Stimulated activated naive B cell treated with anti-CD40 and anti-IgM and Interleukin-4, amounts not matched to agents 10 μg/mL and 1 μg/mL and 100 μg/mL, for 72 hours (primary cell): ENCODE measurements at regions not wholly inside any gene's neighbourhood (a gene's known extent, or its start where the extent isn't known, plus 50 kb on each side); places are given as distances from the start of the nearest gene placed in this dataset.
"Not testable (repeated sequence)": the region's sequence is repeated elsewhere in the genome, so short reads cannot be mapped to it uniquely, and the experiment has no call there.

Source experiments
- ATAC-seq, 2 donors: fragments of 150-1000 bp; cut with Tn5 transposase; replicated peaks; 2 replicates each; pipeline ENCODE4 v1.10.0; 2021; ENCODE audit warnings: moderate library complexity in 1 of 2
- DNase-seq: peaks from one replicate; pipeline ENCODE4 v3.0.0; 2021
- H3K27ac Mint-ChIP-seq: one replicate; pipeline ENCODE4 v1.8.0; 2022; ENCODE audit warnings: mild to moderate bottlenecking, mixed read lengths
- H3K27me3 Mint-ChIP-seq, 2 donors: one replicate each; pipeline ENCODE4 v1.8.0; 2022; ENCODE audit warnings: mixed read lengths in 2 of 2
- H3K36me3 Mint-ChIP-seq, 2 donors: one replicate each; pipeline ENCODE4 v1.8.0; 2022; ENCODE audit warnings: mixed read lengths in 2 of 2, mild to moderate bottlenecking in 1 of 2
- H3K4me1 Mint-ChIP-seq, 2 donors: one replicate each; pipeline ENCODE4 v1.8.0; 2022; ENCODE audit warnings: mixed read lengths in 2 of 2, mild to moderate bottlenecking in 1 of 2
- H3K4me3 Mint-ChIP-seq, 2 donors: one replicate each; pipeline ENCODE4 v1.8.0; 2022; ENCODE audit warnings: mild to moderate bottlenecking in 2 of 2, mixed read lengths in 2 of 2, moderate library complexity in 1 of 2
- H3K9me3 Mint-ChIP-seq, 2 donors: one replicate each; pipeline ENCODE4 v1.8.0; 2022; ENCODE audit warnings: mixed read lengths in 2 of 2, mild to moderate bottlenecking in 1 of 2

GRCh38 chr6:82775361-82775760, 290.3 kb downstream of the UBE3D start:
- ATAC-seq: no peak
- H3K27ac Mint-ChIP-seq: no peak overlapping the region
- no peaks in the 10 kb centered on the region for H3K27me3 Mint-ChIP-seq
- no peaks in the 10 kb centered on the region for H3K9me3 Mint-ChIP-seq
- DNase-seq: no peak
- H3K4me3 Mint-ChIP-seq: no peak overlapping the region
- no peaks in the 10 kb centered on the region for H3K4me1 Mint-ChIP-seq
- H3K36me3 Mint-ChIP-seq: no peaks in the 10 kb centered on the region

- H3K27me3 Mint-ChIP-seq: no peaks in the 10 kb centered on the region
- no peak for ATAC-seq
Observed at GRCh38 chr6:82775981-82776380, 289.7 kb downstream of the UBE3D start.

GRCh38 chr6:82779041-82779440, 286.6 kb downstream of the UBE3D start:
- no peak overlapping the region for H3K4me3 Mint-ChIP-seq
- DNase-seq: no peak
- H3K4me1 Mint-ChIP-seq: no peaks in the 10 kb centered on the region

More at GRCh38 chr6:82775981-82776380, 289.7 kb downstream of the UBE3D start:
- no peak for DNase-seq
- no peaks in the 10 kb centered on the region for H3K4me1 Mint-ChIP-seq
- no peaks in the 10 kb centered on the region for H3K36me3 Mint-ChIP-seq
- H3K4me3 Mint-ChIP-seq: no peak overlapping the region
- no peak overlapping the region for H3K27ac Mint-ChIP-seq
- H3K9me3 Mint-ChIP-seq: no peaks in the 10 kb centered on the region

GRCh38 chr6:82780334-82780733, 285.3 kb downstream of the UBE3D start:
- no peaks in the 10 kb centered on the region for H3K4me1 Mint-ChIP-seq
- H3K27ac Mint-ChIP-seq: no peak overlapping the region
- no peaks in the 10 kb centered on the region for H3K27me3 Mint-ChIP-seq
- DNase-seq: no peak
- H3K4me3 Mint-ChIP-seq: no peak overlapping the region
- H3K9me3 Mint-ChIP-seq: no peaks in the 10 kb centered on the region
- ATAC-seq: no peak
- H3K36me3 Mint-ChIP-seq: no peaks in the 10 kb centered on the region

More at GRCh38 chr6:82779041-82779440, 286.6 kb downstream of the UBE3D start:
- no peak for ATAC-seq
- H3K36me3 Mint-ChIP-seq: no peaks in the 10 kb centered on the region
- H3K9me3 Mint-ChIP-seq: no peaks in the 10 kb centered on the region
- no peaks in the 10 kb centered on the region for H3K27me3 Mint-ChIP-seq
- no peak overlapping the region for H3K27ac Mint-ChIP-seq

- H3K9me3 Mint-ChIP-seq: no peaks in the 10 kb centered on the region
- H3K36me3 Mint-ChIP-seq: no peaks in the 10 kb centered on the region
- no peak overlapping the region for H3K27ac Mint-ChIP-seq
- DNase-seq: no peak
- no peak overlapping the region for H3K4me3 Mint-ChIP-seq
- H3K4me1 Mint-ChIP-seq: no peaks in the 10 kb centered on the region
- no peak for ATAC-seq
- no peaks in the 10 kb centered on the region for H3K27me3 Mint-ChIP-seq
Observed at GRCh38 chr6:82781620-82782204, 283.9 kb downstream of the UBE3D start.

GRCh38 chr6:82783587-82784236, 281.9 kb downstream of the UBE3D start:
- no peaks in the 10 kb centered on the region for H3K27me3 Mint-ChIP-seq
- H3K9me3 Mint-ChIP-seq: no peaks in the 10 kb centered on the region
- no peaks in the 10 kb centered on the region for H3K36me3 Mint-ChIP-seq
- H3K27ac Mint-ChIP-seq: no peak overlapping the region
- H3K4me3 Mint-ChIP-seq: no peak overlapping the region
- ATAC-seq (no peak), DNase-seq (no peak)
- H3K4me1 Mint-ChIP-seq: no peaks in the 10 kb centered on the region

- Mint-ChIP-seq H3K4me3 (no peak overlapping the region), H3K27me3 (no peaks in the 10 kb centered on the region), H3K4me1 (no peaks in the 10 kb centered on the region), H3K9me3 (peaks cover 0 to 3% of the 10 kb centered on the region in 2 donors), H3K36me3 (no peaks in the 10 kb centered on the region), H3K27ac (no peak overlapping the region)
- DNase-seq: no peak
- no peak for ATAC-seq
Observed at GRCh38 chr6:82785206-82785605, 280.4 kb downstream of the UBE3D start.

GRCh38 chr6:82786248-82786647, 279.4 kb downstream of the UBE3D start:
- ATAC-seq (no peak), DNase-seq (no peak)
- H3K4me1 Mint-ChIP-seq: no peaks in the 10 kb centered on the region
- no peak overlapping the region for H3K27ac Mint-ChIP-seq
- H3K9me3 Mint-ChIP-seq: peaks cover 0 to 6% of the 10 kb centered on the region in 2 donors
- H3K4me3 Mint-ChIP-seq: no peak overlapping the region
- no peaks in the 10 kb centered on the region for H3K27me3 Mint-ChIP-seq
- H3K36me3 Mint-ChIP-seq: no peaks in the 10 kb centered on the region

GRCh38 chr6:82795940-82796339, 269.7 kb downstream of the UBE3D start:
- H3K4me3 Mint-ChIP-seq: no peak overlapping the region
- peaks cover 7 to 13% of the 10 kb centered on the region in 2 donors for H3K9me3 Mint-ChIP-seq
- H3K27me3 Mint-ChIP-seq: no peaks in the 10 kb centered on the region
- no peak for ATAC-seq
- H3K36me3 Mint-ChIP-seq: no peaks in the 10 kb centered on the region
- H3K27ac Mint-ChIP-seq: no peak overlapping the region
- H3K4me1 Mint-ChIP-seq: no peaks in the 10 kb centered on the region
- no peak for DNase-seq

GRCh38 chr6:82801083-82801482, 264.6 kb downstream of the UBE3D start:
- Mint-ChIP-seq H3K4me3 (no peak overlapping the region), H3K4me1 (no peaks in the 10 kb centered on the region), H3K36me3 (no peaks in the 10 kb centered on the region), H3K27me3 (no peaks in the 10 kb centered on the region), H3K9me3 (peaks cover 0 to 10% of the 10 kb centered on the region in 2 donors), H3K27ac (no peak overlapping the region)
- ATAC-seq (no peak), DNase-seq (no peak)

GRCh38 chr6:82816243-82816642, 249.4 kb downstream of the UBE3D start:
- not testable (repeated sequence) for H3K9me3 Mint-ChIP-seq, H3K4me3 Mint-ChIP-seq, H3K36me3 Mint-ChIP-seq, ATAC-seq, H3K27me3 Mint-ChIP-seq, H3K27ac Mint-ChIP-seq, H3K4me1 Mint-ChIP-seq, DNase-seq

GRCh38 chr6:82818727-82819126, 246.9 kb downstream of the UBE3D start:
- ATAC-seq (no peak), DNase-seq (no peak)
- H3K4me3 Mint-ChIP-seq: no peak overlapping the region
- no peaks in the 10 kb centered on the region for H3K36me3 Mint-ChIP-seq
- peaks cover 0 to 2% of the 10 kb centered on the region in 2 donors for H3K9me3 Mint-ChIP-seq
- H3K27me3 Mint-ChIP-seq: no peaks in the 10 kb centered on the region
- no peaks in the 10 kb centered on the region for H3K4me1 Mint-ChIP-seq
- no peak overlapping the region for H3K27ac Mint-ChIP-seq

GRCh38 chr6:82823361-82823760, 242.3 kb downstream of the UBE3D start:
- H3K4me1 Mint-ChIP-seq: no peaks in the 10 kb centered on the region

GRCh38 chr6:82832811-82833210, 232.8 kb downstream of the UBE3D start:
- Mint-ChIP-seq H3K4me3 (no peak overlapping the region), H3K9me3 (peaks cover 0 to 2% of the 10 kb centered on the region in 2 donors), H3K36me3 (no peaks in the 10 kb centered on the region), H3K27me3 (no peaks in the 10 kb centered on the region), H3K4me1 (no peaks in the 10 kb centered on the region), H3K27ac (no peak overlapping the region)
- no peak for ATAC-seq
- DNase-seq: no peak

More at GRCh38 chr6:82823361-82823760, 242.3 kb downstream of the UBE3D start:
- H3K36me3 Mint-ChIP-seq: no peaks in the 10 kb centered on the region
- DNase-seq (no peak), ATAC-seq (no peak)
- no peaks in the 10 kb centered on the region for H3K27me3 Mint-ChIP-seq
- no peak overlapping the region for H3K27ac Mint-ChIP-seq
- H3K4me3 Mint-ChIP-seq: no peak overlapping the region
- peaks cover 0 to 5% of the 10 kb centered on the region in 2 donors for H3K9me3 Mint-ChIP-seq

GRCh38 chr6:82833481-82833880, 232.2 kb downstream of the UBE3D start:
- Mint-ChIP-seq H3K9me3 (no peaks in the 10 kb centered on the region), H3K27me3 (no peaks in the 10 kb centered on the region), H3K36me3 (no peaks in the 10 kb centered on the region), H3K4me1 (no peaks in the 10 kb centered on the region), H3K4me3 (no peak overlapping the region), H3K27ac (no peak overlapping the region)
- DNase-seq (no peak), ATAC-seq (no peak)
